ENCODE measurements at regions not wholly inside any gene's neighbourhood (a gene's known extent, or its start where the extent isn't known, plus 50 kb on each side); places are given as distances from the start of the nearest gene placed in this dataset.

DNA sequence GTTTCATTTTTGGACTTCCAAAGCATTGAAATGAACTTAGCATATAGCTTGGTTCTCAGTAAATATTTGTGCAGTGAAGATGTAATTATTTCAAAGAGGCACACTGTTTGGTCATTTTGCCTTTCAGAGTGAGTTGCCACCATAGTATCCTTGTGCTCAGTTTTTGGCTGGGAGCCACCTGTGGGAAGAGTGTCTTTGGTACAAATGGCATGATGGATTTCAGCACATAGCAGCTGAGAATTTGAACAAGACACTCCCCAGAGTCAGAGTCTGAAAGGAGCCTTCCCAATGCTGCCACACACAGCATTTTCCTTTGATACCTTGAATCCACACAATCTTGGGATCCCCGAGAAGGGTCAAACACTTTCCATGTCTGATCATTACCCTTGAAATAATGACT, 897.2 kb upstream of the ARPP21 start:
- peak; percentile 96 for DNase-seq (ENCODE audit: low read depth)

DNA sequence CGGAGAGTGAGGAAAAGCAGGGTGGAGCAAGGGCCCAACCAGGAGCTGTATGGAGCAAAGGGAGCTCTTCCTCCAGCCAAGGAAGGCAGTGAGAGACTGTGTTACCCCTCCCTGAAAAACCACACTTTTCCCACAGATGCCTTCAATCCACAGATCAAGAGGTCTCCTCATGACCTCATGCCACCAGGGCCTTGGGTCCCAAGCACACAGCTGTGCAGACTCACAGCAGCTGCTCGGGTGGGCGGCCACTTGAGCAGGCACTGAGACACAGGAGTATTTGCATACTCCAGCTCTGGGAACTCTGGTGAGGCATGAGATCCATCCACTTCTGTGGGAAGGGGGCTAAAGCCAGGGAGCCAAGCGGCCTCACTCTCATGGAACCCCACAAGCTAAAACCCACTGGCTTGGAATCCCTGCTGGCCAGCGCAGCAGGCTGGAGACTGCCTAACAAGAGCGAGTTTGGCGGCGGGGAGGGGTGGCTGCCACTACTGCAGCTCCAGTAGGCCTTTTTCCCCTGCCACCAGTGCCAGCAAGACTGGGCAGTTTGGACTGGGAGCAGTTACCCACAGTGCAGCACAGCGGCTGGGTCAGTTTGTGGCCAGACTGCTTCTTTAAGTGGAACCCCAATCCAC, 880.6 kb upstream of the ARPP21 start:
- peak; percentile 85 for DNase-seq (ENCODE audit: low read depth)

GRCh38 chr3:34777386-34777785, 861.9 kb upstream of the ARPP21 start:
- no peak for DNase-seq (ENCODE audit: low read depth)

DNA sequence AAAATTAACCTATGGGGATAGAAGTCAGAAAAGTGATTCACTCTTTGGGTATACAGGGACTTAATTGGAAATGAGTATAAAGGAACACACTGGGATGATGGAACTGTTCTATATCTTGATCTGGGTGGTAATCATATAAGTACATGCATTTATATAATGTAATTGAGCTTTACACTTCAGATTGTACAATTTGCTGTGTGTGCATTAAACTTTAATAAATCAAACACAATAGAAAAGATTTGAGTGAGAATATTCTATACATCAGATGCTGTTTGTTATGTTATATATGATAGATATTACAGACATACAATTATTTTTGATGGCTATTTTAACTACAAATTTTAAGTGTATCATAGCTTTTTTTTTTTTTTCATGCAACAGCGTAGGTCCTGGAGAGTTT, 860.2 kb upstream of the ARPP21 start:
- no peak for DNase-seq (ENCODE audit: low read depth)

GRCh38 chr3:34780294-34780693, 859.0 kb upstream of the ARPP21 start:
- no peak for DNase-seq (ENCODE audit: low read depth)

GRCh38 chr3:34780973-34781372, 858.4 kb upstream of the ARPP21 start:
- DNase-seq (ENCODE audit: low read depth) = no peak

- DNase-seq (ENCODE audit: low read depth) = peak; percentile 56
Measured at GRCh38 chr3:34782871-34783270, 856.5 kb upstream of the ARPP21 start.

GRCh38 chr3:34783876-34784275, 855.4 kb upstream of the ARPP21 start:
- no peak for DNase-seq (ENCODE audit: low read depth)

GRCh38 chr3:34793057-34793456, 846.3 kb upstream of the ARPP21 start:
- peak; percentile 48 for DNase-seq (ENCODE audit: low read depth)

GRCh38 chr3:34807611-34808010, 831.7 kb upstream of the ARPP21 start:
- DNase-seq (ENCODE audit: low read depth) = no peak

- DNase-seq (ENCODE audit: low read depth) = no peak
Measured at GRCh38 chr3:34808287-34808686, 831.0 kb upstream of the ARPP21 start.

DNA sequence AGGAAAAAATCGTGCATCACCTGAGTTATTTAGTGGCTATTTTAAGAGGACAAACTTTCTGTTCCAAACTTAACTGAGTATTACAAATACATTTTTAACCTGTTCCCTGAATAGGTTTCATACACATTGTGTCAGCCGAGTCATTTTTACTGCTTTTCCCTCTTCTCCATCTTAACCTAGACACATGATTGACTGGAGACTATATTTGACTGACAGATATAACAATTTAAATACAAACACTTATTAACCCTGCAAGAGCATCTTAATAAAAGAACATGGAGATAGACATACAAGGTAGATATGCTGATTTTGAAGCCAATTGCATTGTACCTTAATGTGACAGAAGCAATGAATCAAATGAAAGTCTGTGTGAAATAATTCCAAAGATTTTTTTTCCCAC, 810.5 kb upstream of the ARPP21 start:
- DNase-seq (ENCODE audit: low read depth) = no peak

GRCh38 chr3:34832865-34833508, 806.3 kb upstream of the ARPP21 start:
- no peak for DNase-seq (ENCODE audit: low read depth)

GRCh38 chr3:34837848-34838741, 801.2 kb upstream of the ARPP21 start:
- no peak for DNase-seq (ENCODE audit: low read depth)

DNA sequence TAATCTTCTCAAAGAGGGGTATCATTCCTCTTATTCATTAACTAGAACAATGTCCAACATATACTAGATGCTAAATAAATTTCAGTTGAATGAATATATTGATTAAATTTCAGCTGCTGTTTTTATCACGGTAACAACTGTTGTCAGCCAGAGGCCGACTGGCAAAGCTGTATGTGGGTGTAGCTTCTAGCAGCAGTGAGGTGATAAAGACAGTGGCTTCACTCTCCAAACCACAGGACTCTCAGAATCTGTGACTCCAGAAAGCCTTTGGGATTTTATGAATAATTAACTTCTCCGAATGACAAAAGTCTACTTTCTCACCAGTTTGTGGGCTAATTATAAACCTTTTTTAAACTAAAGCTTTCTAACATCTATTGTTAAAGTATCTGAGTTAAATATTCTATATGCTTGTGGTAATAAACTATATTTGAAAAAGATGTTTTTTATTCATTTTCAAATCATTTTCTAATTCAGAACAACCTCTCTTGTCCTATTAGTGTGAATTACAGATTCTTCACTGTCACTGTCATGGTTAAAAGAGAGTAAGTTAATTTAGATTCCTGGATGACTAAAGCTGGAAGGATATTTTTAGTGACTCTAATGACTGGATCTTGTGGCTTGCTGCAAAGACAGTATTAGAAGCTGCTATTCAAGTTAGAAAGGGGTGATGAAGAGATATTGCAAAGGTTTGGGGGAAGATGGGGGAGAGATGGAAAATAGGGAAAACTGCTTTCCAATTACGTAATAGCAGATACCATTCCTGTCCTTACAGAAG, 796.4 kb upstream of the ARPP21 start:
- DNase-seq (ENCODE audit: low read depth) = peak; percentile 83

DNA sequence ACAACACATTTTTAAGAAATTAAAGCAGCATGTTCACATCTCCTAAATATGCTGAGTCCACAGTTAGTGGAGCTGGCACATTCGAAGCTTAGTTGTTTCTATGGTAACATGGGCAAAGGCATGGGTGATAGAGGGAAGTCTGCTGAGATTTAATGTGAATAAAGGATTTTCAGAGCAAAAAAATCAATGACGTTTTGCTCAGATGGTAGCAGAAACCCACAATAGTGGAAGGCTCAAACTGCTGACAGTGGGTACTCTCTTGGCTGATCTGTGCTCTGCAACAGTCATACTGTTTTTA, 795.1 kb upstream of the ARPP21 start:
- no peak for DNase-seq (ENCODE audit: low read depth)

DNA sequence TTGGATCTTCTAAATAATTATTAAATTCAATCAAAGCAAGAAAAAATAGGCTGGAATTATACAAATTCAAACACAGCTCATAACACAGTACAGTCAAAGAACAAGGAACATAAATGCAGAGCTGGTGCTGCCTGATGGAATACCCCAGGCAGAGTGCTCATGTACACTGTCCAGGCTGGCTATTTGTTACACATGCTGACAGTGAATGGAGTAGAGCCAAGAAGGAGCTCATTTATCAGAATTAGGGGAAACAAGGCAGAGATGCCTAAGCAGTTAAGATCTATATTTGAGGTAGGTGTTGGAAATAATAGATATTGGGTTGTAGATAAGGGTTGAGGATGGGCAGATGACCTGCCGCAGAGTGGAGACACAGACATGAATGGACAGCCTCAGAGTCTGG, 788.2 kb upstream of the ARPP21 start:
- no peak for DNase-seq (ENCODE audit: low read depth)

GRCh38 chr3:34852844-34853439, 786.4 kb upstream of the ARPP21 start:
- no peak for DNase-seq (ENCODE audit: low read depth)

DNA sequence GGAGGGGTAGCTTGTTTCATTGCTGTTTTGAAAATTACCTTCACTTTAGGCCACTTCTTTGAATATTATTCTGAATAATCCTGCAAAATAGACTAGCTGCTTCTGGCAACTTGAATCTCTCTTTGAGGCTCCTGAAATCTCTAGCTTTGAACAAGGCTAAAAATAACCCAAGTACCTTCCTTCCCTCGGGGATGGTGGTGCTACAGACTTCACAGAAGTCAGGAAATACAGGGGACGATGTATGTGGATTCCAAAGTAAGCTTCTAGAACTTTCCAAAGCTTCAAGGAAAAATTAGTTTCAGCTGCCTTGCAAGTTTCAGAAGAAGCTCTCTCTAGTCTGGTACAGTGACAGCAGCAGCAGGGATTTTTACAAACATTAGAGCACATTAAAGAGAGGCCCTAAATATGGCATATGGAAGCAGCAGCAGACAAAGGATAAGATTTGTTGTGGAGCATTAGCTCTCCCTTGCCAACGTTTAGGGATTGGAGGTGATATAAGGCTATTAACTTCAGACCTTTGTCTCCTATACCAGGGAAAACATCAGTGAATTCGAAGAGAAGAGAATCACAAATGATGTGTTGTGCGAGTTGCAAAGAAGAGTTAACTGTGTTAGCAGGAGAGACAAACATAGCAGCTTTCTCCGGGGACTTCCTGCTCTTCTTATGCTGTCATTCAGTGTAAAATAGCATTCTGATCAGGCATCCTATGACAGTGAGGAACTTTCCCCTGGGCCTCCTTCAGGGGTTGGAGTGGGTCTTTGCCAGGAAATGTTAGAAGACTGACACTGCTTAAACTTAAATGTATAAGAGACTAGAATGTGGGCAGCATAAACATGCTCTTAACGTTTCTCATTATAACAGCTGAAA, 783.0 kb upstream of the ARPP21 start:
- peak; percentile 65 for DNase-seq (ENCODE audit: low read depth)

DNA sequence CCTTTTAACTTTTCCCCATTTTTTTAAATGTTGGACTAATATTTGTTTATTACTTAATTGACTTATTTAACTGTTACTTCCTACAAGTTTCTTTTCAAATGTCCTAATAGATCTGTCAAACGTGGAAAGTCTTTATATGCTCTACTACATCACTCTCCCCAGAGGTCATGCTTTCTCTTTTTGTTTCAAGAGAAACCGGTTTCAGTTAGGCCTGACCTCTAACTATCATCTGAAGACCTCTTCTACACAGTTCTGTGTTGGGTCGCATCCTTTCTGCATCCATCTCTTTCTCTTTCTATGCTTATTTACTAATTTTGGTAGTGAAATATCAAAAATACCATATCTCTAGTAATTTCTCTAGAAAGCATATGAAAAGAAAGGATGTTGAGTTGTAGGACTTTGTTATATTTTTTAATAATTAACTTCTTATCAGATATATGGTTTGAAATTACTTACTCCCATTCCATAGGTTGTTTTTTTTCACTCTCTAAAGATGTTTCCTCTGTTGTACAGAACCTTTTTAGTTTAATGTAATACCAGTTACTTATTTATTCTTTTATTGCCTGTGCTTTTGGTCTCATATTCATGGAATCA, 781.2 kb upstream of the ARPP21 start:
- no peak for DNase-seq (ENCODE audit: low read depth)
